ENCODE measurements at regions not wholly inside any gene's neighbourhood (a gene's known extent, or its start where the extent isn't known, plus 50 kb on each side); places are given as distances from the start of the nearest gene placed in this dataset.

DNA sequence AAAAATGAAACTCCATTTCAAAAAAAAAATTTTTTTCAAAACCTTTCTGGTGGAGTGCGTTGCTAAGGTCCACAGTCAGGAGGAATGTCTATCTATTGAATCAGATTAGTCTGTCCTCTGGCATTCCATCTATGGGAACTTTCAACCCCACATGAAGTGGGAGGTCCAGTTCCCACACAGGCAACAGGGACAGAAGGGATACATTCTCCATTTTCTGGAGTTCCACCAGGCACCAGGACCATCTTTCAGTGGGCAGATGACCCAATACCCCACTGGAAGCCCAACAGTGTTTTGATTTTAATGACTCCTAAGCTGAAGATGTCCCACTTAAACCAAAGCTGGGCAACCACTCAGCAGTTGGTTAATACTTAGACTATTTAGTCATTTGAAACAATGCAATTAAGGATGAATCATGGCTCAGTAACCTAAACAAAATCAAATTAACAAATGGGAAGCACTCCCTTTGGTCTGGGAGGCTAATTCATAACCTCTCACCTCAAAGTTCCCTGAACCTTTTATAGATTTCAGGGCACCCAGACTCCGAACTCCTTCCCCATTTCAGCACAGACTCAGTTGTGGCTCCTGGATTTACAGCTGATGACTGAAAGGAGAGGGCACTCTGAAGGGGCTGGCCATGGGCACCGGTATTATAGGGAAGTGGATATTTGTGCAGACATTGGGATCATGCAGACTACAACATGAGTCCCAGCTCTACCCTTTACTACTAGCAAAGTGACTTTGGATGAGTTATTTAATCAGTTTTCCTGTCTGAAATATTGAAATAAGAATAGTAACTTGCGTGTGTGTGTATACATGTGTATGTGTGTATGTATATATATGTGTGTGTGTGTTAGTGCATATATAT lies 264.3 kb upstream of the LRTM1 start:
- TF ChIP-seq, protein P1, sequence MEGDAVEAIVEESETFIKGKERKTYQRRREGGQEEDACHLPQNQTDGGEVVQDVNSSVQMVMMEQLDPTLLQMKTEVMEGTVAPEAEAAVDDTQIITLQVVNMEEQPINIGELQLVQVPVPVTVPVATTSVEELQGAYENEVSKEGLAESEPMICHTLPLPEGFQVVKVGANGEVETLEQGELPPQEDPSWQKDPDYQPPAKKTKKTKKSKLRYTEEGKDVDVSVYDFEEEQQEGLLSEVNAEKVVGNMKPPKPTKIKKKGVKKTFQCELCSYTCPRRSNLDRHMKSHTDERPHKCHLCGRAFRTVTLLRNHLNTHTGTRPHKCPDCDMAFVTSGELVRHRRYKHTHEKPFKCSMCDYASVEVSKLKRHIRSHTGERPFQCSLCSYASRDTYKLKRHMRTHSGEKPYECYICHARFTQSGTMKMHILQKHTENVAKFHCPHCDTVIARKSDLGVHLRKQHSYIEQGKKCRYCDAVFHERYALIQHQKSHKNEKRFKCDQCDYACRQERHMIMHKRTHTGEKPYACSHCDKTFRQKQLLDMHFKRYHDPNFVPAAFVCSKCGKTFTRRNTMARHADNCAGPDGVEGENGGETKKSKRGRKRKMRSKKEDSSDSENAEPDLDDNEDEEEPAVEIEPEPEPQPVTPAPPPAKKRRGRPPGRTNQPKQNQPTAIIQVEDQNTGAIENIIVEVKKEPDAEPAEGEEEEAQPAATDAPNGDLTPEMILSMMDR (IDR thresholded peaks at IDR 0.05; ENCODE audit: control extremely low read depth, extremely low read depth, low read depth, missing control alignments): no peak
- ChIA-PET CTCF (interaction anchor here (1.4 kb wide), 1 partner anchor 13 kb away, joined by 6 read pairs; no protein-coding TSS in a partner anchor), POLR2A (no interaction called here)
- DNase-seq (ENCODE audit: extremely low spot score): no peak

DNA sequence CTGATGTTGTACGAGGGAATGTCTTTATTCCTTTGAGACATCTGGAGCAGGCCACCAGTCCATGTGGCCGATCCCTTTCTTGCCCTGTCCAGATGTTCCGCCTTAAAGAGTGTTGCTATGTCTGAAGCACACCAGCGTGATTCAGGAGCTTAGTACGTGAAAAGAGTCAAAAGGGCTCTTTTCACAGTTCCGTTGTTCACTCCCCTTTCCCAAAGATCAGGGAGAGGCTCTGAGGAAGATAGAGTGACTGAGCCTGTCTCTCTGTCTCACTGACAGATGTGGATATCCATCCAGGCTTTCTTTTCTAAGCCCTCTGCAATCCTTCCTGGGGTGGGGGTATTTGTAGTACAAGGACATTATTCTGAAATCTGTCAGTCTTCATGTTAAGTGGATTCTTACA lies 262.5 kb upstream of the LRTM1 start:
- ChIA-PET POLR2A (no interaction called here), CTCF (interaction anchor here (1.1 to 1.4 kb wide), 2 partner anchors 12 to 14 kb away, joined by 3 to 6 read pairs; no protein-coding TSS in a partner anchor)
- no peak for DNase-seq (ENCODE audit: extremely low spot score)
- TF ChIP-seq, protein P1 (IDR thresholded peaks at IDR 0.05; ENCODE audit: control extremely low read depth, extremely low read depth, low read depth, missing control alignments): no peak

DNA sequence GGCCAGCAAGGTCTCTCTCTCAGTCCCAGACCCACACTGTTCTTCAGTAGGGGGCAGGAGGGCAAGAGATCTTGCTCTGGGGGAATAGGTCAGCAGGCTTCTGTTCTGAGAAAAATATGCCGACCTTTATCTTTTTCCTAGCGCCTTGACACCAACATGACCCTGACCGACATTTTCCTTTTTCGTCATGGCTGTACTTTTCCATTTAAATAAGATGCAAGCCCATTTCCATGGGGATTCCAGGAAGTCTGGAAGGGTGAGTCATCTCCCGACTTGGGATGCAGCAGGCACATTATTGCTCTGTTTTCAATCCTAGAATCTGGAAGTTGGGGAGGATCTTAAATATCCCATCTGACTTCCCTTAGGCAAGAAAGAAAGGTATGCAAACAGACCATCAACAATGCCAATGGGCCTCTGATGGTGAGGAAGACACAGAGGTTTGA lies 261.5 kb upstream of the LRTM1 start:
- ChIA-PET CTCF (no interaction called here), POLR2A (no interaction called here)
- TF ChIP-seq, protein P1 (IDR thresholded peaks at IDR 0.05; ENCODE audit: control extremely low read depth, extremely low read depth, low read depth, missing control alignments): no peak
- no peak for DNase-seq (ENCODE audit: extremely low spot score)

DNA sequence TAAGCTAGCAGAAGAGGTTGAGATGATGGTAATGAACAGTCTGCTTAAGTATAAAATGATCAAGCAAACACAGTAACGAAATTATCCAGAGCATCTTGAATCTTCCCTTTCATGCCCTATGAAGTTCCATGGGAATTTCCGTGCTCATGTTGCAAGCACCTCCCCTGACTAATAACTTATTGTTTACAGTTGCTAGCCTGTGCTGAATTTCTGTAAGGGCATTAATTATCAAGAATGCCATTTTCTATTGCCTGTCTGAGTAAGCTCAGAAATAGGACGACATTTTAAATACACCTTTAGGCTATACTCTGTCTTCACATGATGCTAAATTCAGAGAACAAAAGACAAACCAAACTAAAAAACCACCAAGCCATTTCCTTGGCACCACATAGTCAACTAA lies 257.5 kb upstream of the LRTM1 start:
- POLR2A ChIA-PET: no interaction called here
- TF ChIP-seq, protein P1 (IDR thresholded peaks at IDR 0.05; ENCODE audit: control extremely low read depth, extremely low read depth, low read depth, missing control alignments): no peak
- CTCF ChIA-PET: no interaction called here
- DNase-seq (ENCODE audit: extremely low spot score): no peak

DNA sequence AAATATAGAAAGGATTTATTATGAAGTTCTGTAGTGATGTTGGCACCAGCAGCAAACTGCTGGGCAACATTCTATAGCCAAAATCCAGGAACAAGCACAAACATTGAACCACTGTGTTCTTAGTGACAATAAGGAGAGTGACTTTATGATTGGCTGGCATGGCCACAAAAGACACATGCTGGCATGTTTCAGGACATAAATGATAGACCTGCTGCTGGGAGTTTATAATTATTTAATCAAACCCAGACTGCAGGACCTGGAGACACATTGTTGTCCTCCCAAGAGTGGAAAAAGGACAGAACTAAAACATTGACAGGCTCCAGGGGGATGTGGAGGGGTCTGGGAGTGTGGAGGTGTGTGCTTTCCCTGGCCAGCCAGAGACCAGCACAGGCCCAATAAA lies 255.3 kb upstream of the LRTM1 start:
- TF ChIP-seq, protein P1 (IDR thresholded peaks at IDR 0.05; ENCODE audit: control extremely low read depth, extremely low read depth, low read depth, missing control alignments): no peak
- CTCF ChIA-PET: no interaction called here
- DNase-seq (ENCODE audit: extremely low spot score): no peak
- POLR2A ChIA-PET: no interaction called here

DNA sequence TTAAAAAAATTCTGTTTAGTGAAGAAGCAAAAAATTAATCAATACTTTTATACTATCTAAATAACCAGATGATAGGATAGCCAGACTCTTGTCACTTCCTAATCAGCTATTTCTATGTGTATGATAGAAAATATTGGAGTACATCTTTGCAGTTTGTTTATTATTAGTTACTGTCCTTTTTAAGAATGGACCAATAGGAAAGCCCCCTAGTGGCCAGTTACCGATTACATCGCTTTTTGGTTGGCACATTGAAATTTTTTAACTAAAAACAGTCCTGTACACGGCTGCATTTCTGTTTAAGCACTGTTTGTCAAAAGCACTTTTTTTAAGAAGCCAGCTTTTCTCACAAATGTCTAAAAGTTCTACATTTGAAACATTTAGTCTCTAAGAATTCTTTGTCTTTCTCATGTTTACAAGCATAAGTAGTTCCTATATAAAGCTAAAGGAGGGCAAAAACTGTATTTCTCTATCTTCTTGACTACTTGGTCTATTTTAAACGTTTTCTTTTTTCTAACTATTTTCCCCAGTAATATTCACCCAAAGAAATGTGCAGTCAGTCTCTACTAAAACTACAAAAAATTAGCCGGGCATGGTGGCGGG lies 253.2 kb upstream of the LRTM1 start:
- ChIA-PET CTCF (interaction anchor here (1.1 to 1.8 kb wide), 6 partner anchors 10 to 1242 kb away, joined by 3 to 12 read pairs (median 6); no protein-coding TSS in a partner anchor), POLR2A (no interaction called here)
- DNase-seq (ENCODE audit: extremely low spot score): peak; percentile 51
- TF ChIP-seq, protein P1 (IDR thresholded peaks at IDR 0.05; ENCODE audit: control extremely low read depth, extremely low read depth, low read depth, missing control alignments): peak; percentile 50
